Body of pancreas (tissue), 4 donors: ENCODE measurements at regions not wholly inside any gene's neighbourhood (a gene's known extent, or its start where the extent isn't known, plus 50 kb on each side); places are given as distances from the start of the nearest gene placed in this dataset.

Experiments
- POLR2A ChIP-seq, 3 donors: fragments of 450-650 bp; IDR thresholded peaks; one replicate each; pipeline ENCODE4 v1.6.1; 2016; ENCODE audit warnings: antibody characterized with exemption in 3 of 3, mild to moderate bottlenecking in 2 of 3
- TF ChIP-seq, protein P1 (sequence below), 7 experiments: fragments of 450-650 bp in 4 of 7; fragments of 200-600 bp in 3 of 7; sonication (generic) in 3 of 7; IDR thresholded peaks; one replicate each; pipeline ENCODE4 v1.5.1; 2016 to 2019; ENCODE audit warnings: antibody characterized with exemption in 7 of 7

DNA sequence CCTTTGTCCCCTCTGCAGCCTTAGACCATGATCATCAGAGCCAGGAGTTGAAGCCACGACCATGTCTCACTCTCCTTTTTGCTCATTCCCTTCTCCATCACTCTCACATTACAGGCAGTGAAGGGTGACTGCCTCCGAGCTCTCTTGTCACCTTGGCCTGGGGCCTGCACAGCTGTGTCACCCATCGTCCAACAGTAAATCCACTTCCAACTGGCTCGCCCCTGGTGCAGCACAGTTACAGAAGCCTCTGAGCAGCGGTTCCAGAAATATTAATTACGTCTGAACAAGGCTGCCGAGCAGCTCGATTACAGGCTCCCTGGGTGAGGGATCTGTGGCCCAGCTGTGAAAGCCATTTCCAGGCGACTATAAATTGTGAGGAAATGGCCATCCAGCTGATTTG is 528.2 kb downstream of the NR2F2 start:
- TF ChIP-seq, protein P1, sequence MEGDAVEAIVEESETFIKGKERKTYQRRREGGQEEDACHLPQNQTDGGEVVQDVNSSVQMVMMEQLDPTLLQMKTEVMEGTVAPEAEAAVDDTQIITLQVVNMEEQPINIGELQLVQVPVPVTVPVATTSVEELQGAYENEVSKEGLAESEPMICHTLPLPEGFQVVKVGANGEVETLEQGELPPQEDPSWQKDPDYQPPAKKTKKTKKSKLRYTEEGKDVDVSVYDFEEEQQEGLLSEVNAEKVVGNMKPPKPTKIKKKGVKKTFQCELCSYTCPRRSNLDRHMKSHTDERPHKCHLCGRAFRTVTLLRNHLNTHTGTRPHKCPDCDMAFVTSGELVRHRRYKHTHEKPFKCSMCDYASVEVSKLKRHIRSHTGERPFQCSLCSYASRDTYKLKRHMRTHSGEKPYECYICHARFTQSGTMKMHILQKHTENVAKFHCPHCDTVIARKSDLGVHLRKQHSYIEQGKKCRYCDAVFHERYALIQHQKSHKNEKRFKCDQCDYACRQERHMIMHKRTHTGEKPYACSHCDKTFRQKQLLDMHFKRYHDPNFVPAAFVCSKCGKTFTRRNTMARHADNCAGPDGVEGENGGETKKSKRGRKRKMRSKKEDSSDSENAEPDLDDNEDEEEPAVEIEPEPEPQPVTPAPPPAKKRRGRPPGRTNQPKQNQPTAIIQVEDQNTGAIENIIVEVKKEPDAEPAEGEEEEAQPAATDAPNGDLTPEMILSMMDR (IDR thresholded peaks at IDR 0.05) = no peak
- no peak for TF ChIP-seq POLR2A (IDR thresholded peaks at IDR 0.05)
